ENCODE measurements at regions not wholly inside any gene's neighbourhood (a gene's known extent, or its start where the extent isn't known, plus 50 kb on each side); places are given as distances from the start of the nearest gene placed in this dataset.

GRCh38 chr10:105774881-105775280 lies 1133.8 kb downstream of the SORCS3 start:
- no peak for TF ChIP-seq CTCF (IDR thresholded peaks at IDR 0.05; ENCODE audit: low read depth, low read length)
- H3K27ac ChIP-seq, result no peak overlapping the region
- H3K4me1 ChIP-seq (ENCODE audit: low read depth), result peaks cover 21% of the 10 kb centered on the region
- H3K36me3 ChIP-seq, result no peaks in the 10 kb centered on the region
- H3K27me3 ChIP-seq, result no peaks in the 10 kb centered on the region
- no peak for DNase-seq (ENCODE audit: low read depth in 1 of 2, low spot score in 1 of 2)
- H3K9me3 ChIP-seq (ENCODE audit: low read depth), result no peaks in the 10 kb centered on the region
- no peak overlapping the region for H3K4me3 ChIP-seq

GRCh38 chr10:105774351-105774750 lies 1133.3 kb downstream of the SORCS3 start:
- no peak for TF ChIP-seq CTCF (IDR thresholded peaks at IDR 0.05; ENCODE audit: low read depth, low read length)
- no peaks in the 10 kb centered on the region for H3K27me3 ChIP-seq
- no peak overlapping the region for H3K27ac ChIP-seq
- H3K36me3 ChIP-seq, result no peaks in the 10 kb centered on the region
- H3K9me3 ChIP-seq (ENCODE audit: low read depth), result no peaks in the 10 kb centered on the region
- DNase-seq (ENCODE audit: low read depth in 1 of 2, low spot score in 1 of 2), result no peak
- H3K4me1 ChIP-seq (ENCODE audit: low read depth), result peaks cover 27% of the 10 kb centered on the region
- H3K4me3 ChIP-seq, result no peak overlapping the region

GRCh38 chr10:105770524-105771212 lies 1129.6 kb downstream of the SORCS3 start:
- H3K27ac ChIP-seq, result peak overlapping the region; percentile 10
- H3K4me1 ChIP-seq (ENCODE audit: low read depth), result peaks cover 34% of the 10 kb centered on the region
- no peaks in the 10 kb centered on the region for H3K9me3 ChIP-seq (ENCODE audit: low read depth)
- H3K4me3 ChIP-seq, result no peak overlapping the region
- H3K27me3 ChIP-seq, result peaks cover 9% of the 10 kb centered on the region
- no peak for TF ChIP-seq CTCF (IDR thresholded peaks at IDR 0.05; ENCODE audit: low read depth, low read length)
- DNase-seq (ENCODE audit: low read depth in 1 of 2, low spot score in 1 of 2), result peak in 1 of 2 donors; percentile 57
- H3K36me3 ChIP-seq, result no peaks in the 10 kb centered on the region

- Histone ChIP-seq H3K27ac (peak overlapping the region; percentile 22), H3K4me3 (no peak overlapping the region), H3K9me3 (ENCODE audit: low read depth) (no peaks in the 10 kb centered on the region), H3K36me3 (no peaks in the 10 kb centered on the region), H3K27me3 (peaks cover 18% of the 10 kb centered on the region), H3K4me1 (ENCODE audit: low read depth) (peaks cover 34% of the 10 kb centered on the region)
- TF ChIP-seq CTCF (IDR thresholded peaks at IDR 0.05; ENCODE audit: low read depth, low read length), result no peak
- DNase-seq (ENCODE audit: low read depth in 1 of 2, low spot score in 1 of 2), result peak in 1 of 2 donors; percentile 80
Observed at GRCh38 chr10:105769248-105770184, 1128.4 kb downstream of the SORCS3 start.

GRCh38 chr10:105763611-105764010 lies 1122.5 kb downstream of the SORCS3 start:
- TF ChIP-seq CTCF (IDR thresholded peaks at IDR 0.05; ENCODE audit: low read depth, low read length), result no peak
- Histone ChIP-seq H3K4me1 (ENCODE audit: low read depth) (peaks cover 18% of the 10 kb centered on the region), H3K27me3 (peaks cover 32% of the 10 kb centered on the region), H3K36me3 (no peaks in the 10 kb centered on the region), H3K9me3 (ENCODE audit: low read depth) (no peaks in the 10 kb centered on the region), H3K4me3 (no peak overlapping the region), H3K27ac (no peak overlapping the region)
- no peak for DNase-seq (ENCODE audit: low read depth in 1 of 2, low spot score in 1 of 2)
